ENCODE measurements at regions not wholly inside any gene's neighbourhood (a gene's known extent, or its start where the extent isn't known, plus 50 kb on each side); places are given as distances from the start of the nearest gene placed in this dataset.

DNA sequence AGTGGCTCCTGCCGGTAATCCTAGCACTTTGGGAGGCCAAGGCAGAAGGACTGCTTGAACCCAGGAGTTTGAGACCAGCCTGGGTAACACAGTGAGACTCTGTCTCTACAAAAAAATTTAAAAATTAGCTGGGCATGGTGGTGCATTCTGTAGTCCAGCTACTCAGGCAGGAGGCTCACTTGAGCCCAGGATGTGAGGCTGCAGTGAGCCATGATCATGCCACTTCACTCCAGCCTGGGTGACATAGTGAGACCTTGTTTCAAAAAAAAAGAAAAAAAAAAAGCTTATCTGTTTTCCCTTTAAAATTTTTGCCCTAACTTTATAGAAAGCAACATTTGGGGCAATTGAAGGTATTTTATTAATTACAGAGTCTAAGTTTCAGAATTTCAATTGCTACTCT is 486.0 kb downstream of the BCAT1 start:
- no peak overlapping the region for H2AFZ ChIP-seq (ENCODE audit: control insufficient read depth, low read length)
- H3K9ac ChIP-seq (ENCODE audit: control insufficient read depth, extremely low read depth, insufficient read depth, low read length), result no peak overlapping the region
- FAIRE-seq (no peak), DNase-seq (ENCODE audit: low read depth, low spot score) (no peak)
- H3K36me3 ChIP-seq (ENCODE audit: control insufficient read depth in 2 of 2, extremely low read depth in 1 of 2, insufficient read depth in 2 of 2, low read length in 2 of 2), result no peaks in the 10 kb centered on the region
- no peak for TF ChIP-seq EZH2 (IDR thresholded peaks at IDR 0.05; ENCODE audit: low read length)
- TF ChIP-seq, protein P1, sequence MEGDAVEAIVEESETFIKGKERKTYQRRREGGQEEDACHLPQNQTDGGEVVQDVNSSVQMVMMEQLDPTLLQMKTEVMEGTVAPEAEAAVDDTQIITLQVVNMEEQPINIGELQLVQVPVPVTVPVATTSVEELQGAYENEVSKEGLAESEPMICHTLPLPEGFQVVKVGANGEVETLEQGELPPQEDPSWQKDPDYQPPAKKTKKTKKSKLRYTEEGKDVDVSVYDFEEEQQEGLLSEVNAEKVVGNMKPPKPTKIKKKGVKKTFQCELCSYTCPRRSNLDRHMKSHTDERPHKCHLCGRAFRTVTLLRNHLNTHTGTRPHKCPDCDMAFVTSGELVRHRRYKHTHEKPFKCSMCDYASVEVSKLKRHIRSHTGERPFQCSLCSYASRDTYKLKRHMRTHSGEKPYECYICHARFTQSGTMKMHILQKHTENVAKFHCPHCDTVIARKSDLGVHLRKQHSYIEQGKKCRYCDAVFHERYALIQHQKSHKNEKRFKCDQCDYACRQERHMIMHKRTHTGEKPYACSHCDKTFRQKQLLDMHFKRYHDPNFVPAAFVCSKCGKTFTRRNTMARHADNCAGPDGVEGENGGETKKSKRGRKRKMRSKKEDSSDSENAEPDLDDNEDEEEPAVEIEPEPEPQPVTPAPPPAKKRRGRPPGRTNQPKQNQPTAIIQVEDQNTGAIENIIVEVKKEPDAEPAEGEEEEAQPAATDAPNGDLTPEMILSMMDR (optimal IDR thresholded peaks at IDR 0.05 in 1 of 3, IDR thresholded peaks at IDR 0.05 in 1 of 3, conservative IDR thresholded peaks at IDR 0.05 in 1 of 3; ENCODE audit: extremely low read depth in 1 of 3, insufficient read depth in 2 of 3, low read length in 3 of 3), result no peak
- H3K9me3 ChIP-seq (ENCODE audit: control insufficient read depth, low read depth, low read length), result no peaks in the 10 kb centered on the region
- H3K4me2 ChIP-seq (ENCODE audit: control insufficient read depth, extremely low read depth, insufficient read depth, low read depth, low read length), result no peak overlapping the region
- no peaks in the 10 kb centered on the region for H3K27me3 ChIP-seq (ENCODE audit: control insufficient read depth, extremely low read depth, insufficient read depth, low read length)
- dilution Hi-C loops (cut with MboI; ENCODE audit: extremely low pct_ligation_motif_present, low sequenced_read_pairs), result no loop called here
- no peaks in the 10 kb centered on the region for H3K79me2 ChIP-seq (ENCODE audit: control insufficient read depth, insufficient read depth, low read length)
- no peaks in the 10 kb centered on the region for H3K4me1 ChIP-seq (ENCODE audit: control insufficient read depth, extremely low read depth, insufficient read depth, low read length)
- H4K20me1 ChIP-seq (ENCODE audit: control insufficient read depth, extremely low read depth, insufficient read depth, low read length), result no peaks in the 10 kb centered on the region
- no peak overlapping the region for H3K27ac ChIP-seq (ENCODE audit: control insufficient read depth, insufficient read depth, low read length)
- no peak overlapping the region for H3K4me3 ChIP-seq (ENCODE audit: control insufficient read depth in 2 of 3, extremely low read depth in 1 of 3, insufficient read depth in 2 of 3, low read depth in 1 of 3, low read length in 3 of 3)
- no peaks in the 10 kb centered on the region for H3K9me1 ChIP-seq (ENCODE audit: control insufficient read depth, extremely low read depth, insufficient read depth, low read length)

DNA sequence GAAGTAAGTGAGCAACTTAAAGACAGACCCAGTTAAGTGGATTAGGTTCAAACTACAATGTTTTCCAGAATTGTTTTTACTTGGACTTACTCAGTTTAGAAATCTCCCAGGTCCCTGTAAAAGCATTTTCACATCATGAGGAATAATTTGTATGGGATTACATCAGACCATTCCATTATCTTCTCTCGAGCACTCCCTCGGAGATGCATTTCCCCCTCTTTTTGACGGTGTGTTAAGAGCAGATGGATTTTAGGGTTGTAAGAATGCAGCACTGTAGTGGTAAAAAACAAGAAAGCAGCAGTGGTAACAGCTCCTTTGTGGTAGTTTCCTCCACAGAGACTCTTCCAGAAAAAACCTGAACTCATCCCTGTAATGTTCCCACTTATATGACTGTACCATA is 488.4 kb downstream of the BCAT1 start:
- no peak overlapping the region for H3K27ac ChIP-seq (ENCODE audit: control insufficient read depth, insufficient read depth, low read length)
- H3K36me3 ChIP-seq (ENCODE audit: control insufficient read depth in 2 of 2, extremely low read depth in 1 of 2, insufficient read depth in 2 of 2, low read length in 2 of 2), result no peaks in the 10 kb centered on the region
- no peaks in the 10 kb centered on the region for H3K4me1 ChIP-seq (ENCODE audit: control insufficient read depth, extremely low read depth, insufficient read depth, low read length)
- H3K9ac ChIP-seq (ENCODE audit: control insufficient read depth, extremely low read depth, insufficient read depth, low read length), result no peak overlapping the region
- H2AFZ ChIP-seq (ENCODE audit: control insufficient read depth, low read length), result no peak overlapping the region
- no peaks in the 10 kb centered on the region for H3K27me3 ChIP-seq (ENCODE audit: control insufficient read depth, extremely low read depth, insufficient read depth, low read length)
- H3K4me3 ChIP-seq (ENCODE audit: control insufficient read depth in 2 of 3, extremely low read depth in 1 of 3, insufficient read depth in 2 of 3, low read depth in 1 of 3, low read length in 3 of 3), result no peak overlapping the region
- H3K79me2 ChIP-seq (ENCODE audit: control insufficient read depth, insufficient read depth, low read length), result no peaks in the 10 kb centered on the region
- FAIRE-seq, result no peak
- TF ChIP-seq, protein P1 (optimal IDR thresholded peaks at IDR 0.05 in 1 of 3, IDR thresholded peaks at IDR 0.05 in 1 of 3, conservative IDR thresholded peaks at IDR 0.05 in 1 of 3; ENCODE audit: extremely low read depth in 1 of 3, insufficient read depth in 2 of 3, low read length in 3 of 3), result no peak
- no peak for TF ChIP-seq EZH2 (IDR thresholded peaks at IDR 0.05; ENCODE audit: low read length)
- dilution Hi-C loops (cut with MboI; ENCODE audit: extremely low pct_ligation_motif_present, low sequenced_read_pairs), result no loop called here
- no peak overlapping the region for H3K4me2 ChIP-seq (ENCODE audit: control insufficient read depth, extremely low read depth, insufficient read depth, low read depth, low read length)
- H3K9me3 ChIP-seq (ENCODE audit: control insufficient read depth, low read depth, low read length), result no peaks in the 10 kb centered on the region
- no peak for DNase-seq (ENCODE audit: low read depth, low spot score)
- H4K20me1 ChIP-seq (ENCODE audit: control insufficient read depth, extremely low read depth, insufficient read depth, low read length), result no peaks in the 10 kb centered on the region
- no peaks in the 10 kb centered on the region for H3K9me1 ChIP-seq (ENCODE audit: control insufficient read depth, extremely low read depth, insufficient read depth, low read length)

All from keratinocyte (primary cell).